IPS DF 4.7 (cell line): ENCODE measurements at regions not wholly inside any gene's neighbourhood (a gene's known extent, or its start where the extent isn't known, plus 50 kb on each side); places are given as distances from the start of the nearest gene placed in this dataset.

ENCODE experiments used
- DNase-seq: peaks from one replicate; pipeline ENCODE4 v3.0.0-alpha.2; 2013; ENCODE audit warnings: low spot score; ENCODE audit errors: extremely low read depth

DNA sequence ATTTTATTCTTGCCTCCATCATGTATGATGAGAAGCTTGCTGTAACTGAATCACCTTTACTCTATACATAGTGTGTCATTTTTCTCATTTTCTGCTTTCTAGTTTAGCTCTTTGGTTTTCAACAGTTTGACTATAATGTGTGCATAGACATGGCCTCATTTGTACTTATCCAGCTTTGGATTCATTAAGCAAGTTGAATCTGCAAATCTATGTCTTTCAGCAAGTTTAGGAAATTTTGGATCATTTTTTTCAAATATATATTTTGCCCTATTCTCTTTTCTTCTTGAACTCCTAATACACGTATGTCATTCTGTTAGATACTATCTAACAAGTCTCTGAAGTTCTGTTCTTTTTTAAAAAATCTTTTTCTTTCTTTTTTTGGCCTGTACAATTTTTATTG is 57.8 kb downstream of the PRLHR start:
- no peak for DNase-seq

GRCh38 chr10:118534136-118534535 is 61.3 kb downstream of the PRLHR start:
- DNase-seq: no peak

- DNase-seq: no peak
Observed at GRCh38 chr10:118531105-118531852, 64.2 kb downstream of the PRLHR start.

- no peak for DNase-seq
Observed at GRCh38 chr10:118528426-118528825, 67.0 kb downstream of the PRLHR start.

DNA sequence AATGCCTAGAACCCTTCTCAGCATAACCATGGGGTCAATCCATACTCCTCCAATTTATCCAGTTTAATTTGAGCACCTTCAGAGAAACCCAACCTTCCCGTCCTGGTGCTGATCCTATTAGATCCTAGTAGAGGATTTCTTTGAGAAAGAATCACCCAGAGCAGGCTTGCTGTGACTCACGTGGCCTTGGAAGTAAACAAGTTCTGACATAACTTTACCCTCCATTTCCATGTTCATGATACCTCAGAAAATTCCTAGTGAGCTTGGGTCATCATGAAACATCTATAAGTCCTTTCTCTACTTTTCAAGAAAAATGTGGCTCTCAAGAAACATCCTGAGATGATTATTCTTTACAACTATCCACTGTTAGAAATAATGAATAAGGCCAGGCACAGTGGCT is 71.7 kb downstream of the PRLHR start:
- no peak for DNase-seq

DNA sequence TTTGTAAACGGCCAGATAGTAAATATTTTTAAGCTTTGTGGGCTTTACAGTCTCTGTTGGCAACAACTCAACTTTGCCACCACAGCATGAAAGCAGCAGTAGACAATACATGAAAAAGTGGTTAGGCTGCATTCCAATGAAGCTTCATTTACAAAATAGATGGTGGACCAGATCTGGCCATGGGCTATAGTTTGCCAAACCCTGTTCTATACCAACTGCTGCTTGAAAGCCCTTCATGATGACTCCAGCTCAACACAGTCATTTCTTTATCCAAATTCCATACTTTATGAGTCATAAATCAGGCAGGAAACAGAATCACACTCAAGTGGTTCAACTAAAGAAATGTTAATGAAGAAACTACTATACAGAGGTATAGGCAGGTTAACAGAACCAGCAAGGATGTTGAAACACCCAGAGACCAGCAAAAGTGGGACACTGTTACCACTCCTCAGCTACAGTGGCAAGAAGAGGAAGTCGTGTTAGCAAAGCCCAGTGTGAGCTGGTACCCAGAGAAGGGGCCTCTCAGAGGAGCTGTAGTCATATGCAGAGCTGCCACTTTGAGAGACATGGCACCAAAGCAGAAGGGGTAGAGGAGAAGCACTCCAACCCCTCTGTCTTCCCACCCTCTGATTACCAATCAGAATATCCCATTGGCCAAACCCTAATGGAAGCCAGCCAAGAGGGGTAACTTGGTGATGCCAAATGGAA is 72.5 kb downstream of the PRLHR start:
- DNase-seq: no peak

DNA sequence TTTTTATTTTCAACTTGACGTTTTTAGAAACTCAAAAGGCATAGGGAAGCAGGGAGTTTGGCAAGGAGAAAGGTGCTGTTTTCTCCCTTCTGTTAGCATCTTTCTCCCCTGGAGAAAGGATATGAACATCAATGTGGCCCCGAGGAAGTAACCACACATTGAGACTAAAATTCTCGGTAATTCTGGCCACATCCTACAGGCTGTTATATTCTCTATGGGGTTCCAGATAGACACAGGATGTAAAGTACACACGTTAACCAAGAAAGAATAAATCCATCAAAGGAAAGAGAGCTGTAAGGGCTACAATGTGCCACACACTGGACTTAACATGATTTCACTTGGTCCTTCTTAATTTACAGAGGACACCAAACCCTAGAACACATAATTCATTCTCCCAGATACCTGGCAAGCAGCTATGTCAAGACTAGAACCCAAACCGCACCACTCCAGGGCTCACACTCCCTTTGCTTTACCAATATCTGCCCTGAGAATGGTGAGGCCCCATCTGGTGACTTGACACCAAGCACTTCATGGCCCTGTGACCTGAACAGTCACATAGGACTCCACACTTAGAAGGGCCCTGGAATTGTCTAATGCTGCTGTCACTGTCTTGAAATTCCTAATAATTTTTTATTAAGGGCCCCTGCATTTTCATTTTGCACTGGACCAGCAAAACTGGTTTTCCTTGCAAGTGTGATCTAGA is 73.9 kb downstream of the PRLHR start:
- no peak for DNase-seq

DNA sequence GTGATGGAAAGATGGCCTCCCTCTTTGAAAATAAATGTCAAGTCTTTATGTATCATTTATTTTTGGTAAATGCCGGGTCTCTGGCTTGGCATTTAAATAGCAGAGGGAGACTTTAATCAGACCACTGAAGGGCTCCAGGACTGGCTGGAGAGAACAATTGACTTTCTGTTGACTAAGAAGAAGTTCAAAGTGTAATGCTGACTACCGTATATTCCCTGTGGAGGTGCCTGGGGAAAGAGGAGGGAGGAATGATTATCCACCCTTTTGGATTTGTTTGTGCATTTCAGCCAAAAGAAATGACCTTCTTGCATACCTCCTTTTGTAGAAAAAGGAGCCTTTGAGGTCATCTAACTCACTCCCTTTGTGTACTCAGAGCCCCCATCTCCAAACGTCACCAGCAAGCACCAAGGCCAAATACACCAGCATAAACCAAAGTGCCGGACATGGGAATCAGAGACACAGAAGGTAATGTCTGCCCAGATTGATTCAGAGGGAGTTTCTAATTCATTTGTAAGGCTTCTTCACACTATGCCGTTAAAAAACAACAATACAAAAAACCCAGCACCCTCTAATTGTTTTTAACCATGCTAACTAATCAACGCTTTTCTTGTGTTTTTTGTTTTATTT is 75.2 kb downstream of the PRLHR start:
- no peak for DNase-seq

DNA sequence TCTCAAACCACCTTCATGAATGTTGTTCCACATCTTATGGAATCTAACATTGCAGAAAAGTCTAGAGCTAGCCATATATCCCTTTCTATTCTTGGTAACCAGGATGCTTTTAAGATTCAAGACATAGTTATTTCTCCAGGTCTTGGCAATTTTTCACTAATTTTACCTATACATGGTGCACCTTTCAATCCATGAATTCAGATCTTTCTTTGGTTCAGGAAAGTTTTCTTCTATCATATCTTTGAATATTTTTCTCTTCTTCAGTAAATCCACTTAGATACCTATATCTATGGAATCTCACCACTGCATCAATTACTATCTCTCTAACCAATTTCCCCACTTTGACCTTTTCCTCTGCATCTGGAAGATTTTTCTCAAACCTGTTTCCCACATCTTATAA is 77.4 kb downstream of the PRLHR start:
- DNase-seq: no peak

GRCh38 chr10:118516716-118517115 is 78.7 kb downstream of the PRLHR start:
- no peak for DNase-seq

GRCh38 chr10:118513174-118513573 is 82.3 kb downstream of the PRLHR start:
- no peak for DNase-seq

GRCh38 chr10:118511711-118512110 is 83.7 kb downstream of the PRLHR start:
- DNase-seq: no peak

- no peak for DNase-seq
Observed at GRCh38 chr10:118508863-118509262, 86.6 kb downstream of the PRLHR start.

DNA sequence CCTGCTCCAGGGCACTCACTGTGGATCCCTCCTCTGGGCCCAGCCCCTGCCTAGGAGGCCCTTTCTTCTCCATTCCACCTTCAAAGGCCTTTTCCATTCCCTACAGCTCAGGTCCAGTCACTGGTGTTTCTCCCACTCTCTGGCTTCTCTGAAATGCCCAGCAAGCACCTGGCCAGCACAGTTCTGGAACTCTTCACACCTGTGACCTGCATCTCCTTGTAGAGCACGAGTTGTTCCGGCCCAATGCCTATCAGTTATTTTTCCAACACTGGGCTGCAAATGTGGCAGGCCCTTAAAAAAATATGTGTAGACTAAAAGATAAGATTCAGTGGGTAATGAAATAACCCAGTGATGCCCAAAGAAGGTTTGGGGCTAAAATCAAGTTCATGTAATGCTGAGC is 87.1 kb downstream of the PRLHR start:
- no peak for DNase-seq

GRCh38 chr10:118506671-118507590 is 88.5 kb downstream of the PRLHR start:
- no peak for DNase-seq

DNA sequence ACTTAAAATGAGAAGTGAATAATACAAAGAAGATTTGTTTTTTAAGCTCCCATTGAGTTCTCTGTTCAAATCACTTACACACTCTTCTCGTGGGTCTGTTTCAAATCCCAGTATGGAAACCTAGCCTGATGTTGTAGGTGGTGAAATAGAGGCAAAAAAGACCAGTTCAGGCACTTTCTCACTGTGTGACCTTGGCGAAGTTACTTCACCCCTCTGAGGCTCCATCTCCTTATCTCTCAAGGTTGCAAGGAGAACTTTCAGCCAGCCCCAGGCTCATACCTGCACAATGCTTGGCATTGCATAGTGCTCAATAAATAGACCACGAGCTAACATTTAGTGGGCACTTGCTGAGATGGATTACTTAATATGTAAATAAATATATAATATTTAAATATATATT is 90.1 kb downstream of the PRLHR start:
- no peak for DNase-seq

DNA sequence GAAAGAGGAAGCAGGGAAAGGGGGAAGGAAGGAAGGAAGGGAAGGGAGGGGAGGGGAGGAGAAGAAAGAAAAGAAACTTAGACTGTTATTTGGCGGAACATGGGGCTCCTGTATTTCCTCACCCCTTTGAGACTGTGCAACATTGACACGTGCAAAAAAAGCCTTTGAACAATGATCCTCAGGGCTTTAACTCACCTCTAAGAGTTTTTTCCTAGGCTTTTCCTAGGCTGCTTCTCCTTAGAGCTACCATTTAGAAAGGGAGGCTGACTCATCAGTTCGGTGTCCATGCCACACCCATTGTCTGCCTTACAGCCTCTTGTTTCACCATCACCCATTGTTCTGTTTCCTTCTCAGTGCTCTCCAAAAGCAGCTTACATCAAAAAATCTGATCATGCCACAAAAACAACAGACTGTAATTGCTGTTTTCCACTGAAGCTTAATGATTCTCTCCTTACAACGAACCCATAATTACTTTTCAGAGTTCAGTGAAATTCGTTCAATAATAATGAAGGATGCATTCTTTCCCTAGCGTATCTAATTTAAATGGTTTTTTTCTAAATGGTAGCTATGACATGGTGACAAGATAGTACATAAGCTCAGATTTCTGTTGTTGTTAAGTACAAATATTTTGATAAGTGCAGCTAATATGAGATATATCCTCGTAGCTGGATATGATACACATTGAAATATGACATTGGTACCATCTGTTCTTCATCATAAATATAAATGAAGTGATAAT is 90.8 kb downstream of the PRLHR start:
- DNase-seq: no peak

DNA sequence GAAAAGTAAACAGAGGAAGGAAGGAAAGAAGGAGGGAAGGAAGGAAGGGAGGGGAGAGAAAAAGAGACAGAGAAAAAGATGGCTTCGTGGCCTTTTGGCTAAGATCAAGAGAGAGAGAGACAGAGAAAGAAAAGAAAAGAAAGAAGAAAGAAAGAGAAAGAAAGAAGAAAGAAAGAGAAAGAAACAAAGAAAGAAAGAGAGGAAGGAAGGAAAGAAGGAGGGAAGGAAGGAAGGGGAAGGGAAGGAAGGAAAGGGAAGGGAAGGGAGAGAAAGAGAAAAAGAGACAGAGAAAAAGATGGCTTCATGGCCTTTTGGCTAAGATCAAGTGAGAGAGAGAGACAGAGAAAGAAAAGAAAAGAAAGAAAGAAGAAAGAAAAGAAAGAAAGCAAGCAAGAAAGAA is 91.4 kb downstream of the PRLHR start:
- DNase-seq: no peak

GRCh38 chr10:118503192-118503591 is 92.3 kb downstream of the PRLHR start:
- DNase-seq: no peak
